ENCODE measurements at regions not wholly inside any gene's neighbourhood (a gene's known extent, or its start where the extent isn't known, plus 50 kb on each side); places are given as distances from the start of the nearest gene placed in this dataset.

GRCh38 chr14:29310757-29311156 is 544.2 kb downstream of the FOXG1 start:
- FAIRE-seq (no peak), DNase-seq (ENCODE audit: low read depth in 1 of 2, low spot score in 1 of 2) (no peak), ATAC-seq (no peak)
- H3K4me1 ChIP-seq, result no peaks in the 10 kb centered on the region
- ChIA-PET POLR2A (no interaction called here), CTCF (no interaction called here)
- H3K4me3 ChIP-seq, result no peak overlapping the region
- WGBS (ENCODE audit: missing lambda C conversion rate), result 3% methylated on average over 1 of the region's 1 CpG
- H3K27ac ChIP-seq, result no peak overlapping the region
- TF ChIP-seq RNF2 (IDR thresholded peaks at IDR 0.05; ENCODE audit: borderline replicate concordance, low read depth) (no peak), EHF (CRISPR knock-in tag; IDR thresholded peaks at IDR 0.05) (no peak), ESRRA (IDR thresholded peaks at IDR 0.05; ENCODE audit: borderline replicate concordance, low read length) (no peak), HMGXB4 (CRISPR knock-in tag; IDR thresholded peaks at IDR 0.05; ENCODE audit: borderline replicate concordance) (no peak), POLR2AphosphoS2 (conservative IDR thresholded peaks at IDR 0.05; ENCODE audit: low read length) (no peak), ZFP36 (IDR thresholded peaks at IDR 0.05; ENCODE audit: borderline replicate concordance, partially characterized antibody) (no peak), SMC3 (IDR thresholded peaks at IDR 0.05) (no peak), PHF8 (IDR thresholded peaks at IDR 0.05; ENCODE audit: borderline replicate concordance, low read depth) (no peak), ATOH8 (CRISPR knock-in tag; IDR thresholded peaks at IDR 0.05; ENCODE audit: low read depth) (no peak), KDM5A (IDR thresholded peaks at IDR 0.05) (no peak)
- H3K9me3 ChIP-seq, result no peaks in the 10 kb centered on the region
- H3K4me2 ChIP-seq, result no peak overlapping the region

- Histone ChIP-seq H3K4me2 (no peak overlapping the region), H3K9me3 (no peaks in the 10 kb centered on the region), H3K4me1 (no peaks in the 10 kb centered on the region), H3K4me3 (no peak overlapping the region), H3K27ac (no peak overlapping the region)
- ChIA-PET POLR2A (no interaction called here), CTCF (no interaction called here)
- 0% methylated on average over 2 of the region's 2 CpGs for WGBS (ENCODE audit: missing lambda C conversion rate)
- no peak for DNase-seq (ENCODE audit: low read depth in 1 of 2, low spot score in 1 of 2)
- FAIRE-seq, result no peak
- TF ChIP-seq, protein P1, sequence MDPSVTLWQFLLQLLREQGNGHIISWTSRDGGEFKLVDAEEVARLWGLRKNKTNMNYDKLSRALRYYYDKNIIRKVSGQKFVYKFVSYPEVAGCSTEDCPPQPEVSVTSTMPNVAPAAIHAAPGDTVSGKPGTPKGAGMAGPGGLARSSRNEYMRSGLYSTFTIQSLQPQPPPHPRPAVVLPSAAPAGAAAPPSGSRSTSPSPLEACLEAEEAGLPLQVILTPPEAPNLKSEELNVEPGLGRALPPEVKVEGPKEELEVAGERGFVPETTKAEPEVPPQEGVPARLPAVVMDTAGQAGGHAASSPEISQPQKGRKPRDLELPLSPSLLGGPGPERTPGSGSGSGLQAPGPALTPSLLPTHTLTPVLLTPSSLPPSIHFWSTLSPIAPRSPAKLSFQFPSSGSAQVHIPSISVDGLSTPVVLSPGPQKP (IDR thresholded peaks at IDR 0.05; ENCODE audit: low read depth, low read length), result no peak
- TF ChIP-seq RARB (CRISPR knock-in tag; IDR thresholded peaks at IDR 0.05) (no peak), POLR2AphosphoS2 (conservative IDR thresholded peaks at IDR 0.05; ENCODE audit: low read length) (no peak), CHD4 (IDR thresholded peaks at IDR 0.05; ENCODE audit: borderline replicate concordance) (no peak), SMC3 (IDR thresholded peaks at IDR 0.05) (no peak), ESRRA (IDR thresholded peaks at IDR 0.05; ENCODE audit: borderline replicate concordance, low read length) (no peak), ZSCAN20 (CRISPR knock-in tag; IDR thresholded peaks at IDR 0.05) (no peak), ZC3H11A (IDR thresholded peaks at IDR 0.05) (no peak)
- TF ChIP-seq, protein P2, sequence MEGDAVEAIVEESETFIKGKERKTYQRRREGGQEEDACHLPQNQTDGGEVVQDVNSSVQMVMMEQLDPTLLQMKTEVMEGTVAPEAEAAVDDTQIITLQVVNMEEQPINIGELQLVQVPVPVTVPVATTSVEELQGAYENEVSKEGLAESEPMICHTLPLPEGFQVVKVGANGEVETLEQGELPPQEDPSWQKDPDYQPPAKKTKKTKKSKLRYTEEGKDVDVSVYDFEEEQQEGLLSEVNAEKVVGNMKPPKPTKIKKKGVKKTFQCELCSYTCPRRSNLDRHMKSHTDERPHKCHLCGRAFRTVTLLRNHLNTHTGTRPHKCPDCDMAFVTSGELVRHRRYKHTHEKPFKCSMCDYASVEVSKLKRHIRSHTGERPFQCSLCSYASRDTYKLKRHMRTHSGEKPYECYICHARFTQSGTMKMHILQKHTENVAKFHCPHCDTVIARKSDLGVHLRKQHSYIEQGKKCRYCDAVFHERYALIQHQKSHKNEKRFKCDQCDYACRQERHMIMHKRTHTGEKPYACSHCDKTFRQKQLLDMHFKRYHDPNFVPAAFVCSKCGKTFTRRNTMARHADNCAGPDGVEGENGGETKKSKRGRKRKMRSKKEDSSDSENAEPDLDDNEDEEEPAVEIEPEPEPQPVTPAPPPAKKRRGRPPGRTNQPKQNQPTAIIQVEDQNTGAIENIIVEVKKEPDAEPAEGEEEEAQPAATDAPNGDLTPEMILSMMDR (IDR thresholded peaks at IDR 0.05), result no peak
- TF ChIP-seq, protein P3, sequence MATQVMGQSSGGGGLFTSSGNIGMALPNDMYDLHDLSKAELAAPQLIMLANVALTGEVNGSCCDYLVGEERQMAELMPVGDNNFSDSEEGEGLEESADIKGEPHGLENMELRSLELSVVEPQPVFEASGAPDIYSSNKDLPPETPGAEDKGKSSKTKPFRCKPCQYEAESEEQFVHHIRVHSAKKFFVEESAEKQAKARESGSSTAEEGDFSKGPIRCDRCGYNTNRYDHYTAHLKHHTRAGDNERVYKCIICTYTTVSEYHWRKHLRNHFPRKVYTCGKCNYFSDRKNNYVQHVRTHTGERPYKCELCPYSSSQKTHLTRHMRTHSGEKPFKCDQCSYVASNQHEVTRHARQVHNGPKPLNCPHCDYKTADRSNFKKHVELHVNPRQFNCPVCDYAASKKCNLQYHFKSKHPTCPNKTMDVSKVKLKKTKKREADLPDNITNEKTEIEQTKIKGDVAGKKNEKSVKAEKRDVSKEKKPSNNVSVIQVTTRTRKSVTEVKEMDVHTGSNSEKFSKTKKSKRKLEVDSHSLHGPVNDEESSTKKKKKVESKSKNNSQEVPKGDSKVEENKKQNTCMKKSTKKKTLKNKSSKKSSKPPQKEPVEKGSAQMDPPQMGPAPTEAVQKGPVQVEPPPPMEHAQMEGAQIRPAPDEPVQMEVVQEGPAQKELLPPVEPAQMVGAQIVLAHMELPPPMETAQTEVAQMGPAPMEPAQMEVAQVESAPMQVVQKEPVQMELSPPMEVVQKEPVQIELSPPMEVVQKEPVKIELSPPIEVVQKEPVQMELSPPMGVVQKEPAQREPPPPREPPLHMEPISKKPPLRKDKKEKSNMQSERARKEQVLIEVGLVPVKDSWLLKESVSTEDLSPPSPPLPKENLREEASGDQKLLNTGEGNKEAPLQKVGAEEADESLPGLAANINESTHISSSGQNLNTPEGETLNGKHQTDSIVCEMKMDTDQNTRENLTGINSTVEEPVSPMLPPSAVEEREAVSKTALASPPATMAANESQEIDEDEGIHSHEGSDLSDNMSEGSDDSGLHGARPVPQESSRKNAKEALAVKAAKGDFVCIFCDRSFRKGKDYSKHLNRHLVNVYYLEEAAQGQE (IDR thresholded peaks at IDR 0.05), result no peak
- TF ChIP-seq, protein P4, sequence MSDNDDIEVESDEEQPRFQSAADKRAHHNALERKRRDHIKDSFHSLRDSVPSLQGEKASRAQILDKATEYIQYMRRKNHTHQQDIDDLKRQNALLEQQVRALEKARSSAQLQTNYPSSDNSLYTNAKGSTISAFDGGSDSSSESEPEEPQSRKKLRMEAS (IDR thresholded peaks at IDR 0.05), result no peak
- no peak for ATAC-seq
These were observed 545.4 kb downstream of the FOXG1 start for GRCh38 chr14:29311983-29312382.

Measured in A549 (cell line).